HFF-Myc (cell line): ENCODE measurements at regions not wholly inside any gene's neighbourhood (a gene's known extent, or its start where the extent isn't known, plus 50 kb on each side); places are given as distances from the start of the nearest gene placed in this dataset.

Experiments used
- DNase-seq: peaks from one replicate; pipeline ENCODE4 v3.0.0-alpha.2; 2011; ENCODE audit warnings: low read depth; ENCODE audit errors: extremely low read depth
- H3K4me3 ChIP-seq: replicated peaks from 2 replicates; pipeline ENCODE4 v1.5.1; 2011; ENCODE audit warnings: low read depth, mild to moderate bottlenecking, control low read depth, low read length
- CTCF ChIP-seq: IDR thresholded peaks from 2 replicates; pipeline ENCODE4 v1.5.1; 2012; ENCODE audit warnings: mild to moderate bottlenecking, low read depth, low read length, control low read depth; ENCODE audit errors: missing control alignments

GRCh38 chr12:28626504-28626903, 436.2 kb downstream of the CCDC91 start:
- no peak overlapping the region for H3K4me3 ChIP-seq
- no peak for DNase-seq
- no peak for TF ChIP-seq CTCF

GRCh38 chr12:28629691-28630090, 439.4 kb downstream of the CCDC91 start:
- TF ChIP-seq CTCF: no peak
- H3K4me3 ChIP-seq: no peak overlapping the region
- DNase-seq: no peak

GRCh38 chr12:28631831-28632230, 441.6 kb downstream of the CCDC91 start:
- no peak overlapping the region for H3K4me3 ChIP-seq
- TF ChIP-seq CTCF: no peak
- DNase-seq: no peak

GRCh38 chr12:28640519-28640918, 450.3 kb downstream of the CCDC91 start:
- no peak for TF ChIP-seq CTCF
- no peak for DNase-seq
- no peak overlapping the region for H3K4me3 ChIP-seq

GRCh38 chr12:28645436-28645835, 455.2 kb downstream of the CCDC91 start:
- TF ChIP-seq CTCF: no peak

GRCh38 chr12:28645891-28646290, 455.6 kb downstream of the CCDC91 start:
- no peak for TF ChIP-seq CTCF
- no peak for DNase-seq
- H3K4me3 ChIP-seq: no peak overlapping the region

More at GRCh38 chr12:28645436-28645835, 455.2 kb downstream of the CCDC91 start:
- H3K4me3 ChIP-seq: no peak overlapping the region
- DNase-seq: no peak

GRCh38 chr12:28650906-28651305, 460.6 kb downstream of the CCDC91 start:
- no peak for DNase-seq
- H3K4me3 ChIP-seq: no peak overlapping the region
- TF ChIP-seq CTCF: no peak
